Stomach (tissue), 4 donors: ENCODE measurements at regions not wholly inside any gene's neighbourhood (a gene's known extent, or its start where the extent isn't known, plus 50 kb on each side); places are given as distances from the start of the nearest gene placed in this dataset.

Source experiments
- POLR2A ChIP-seq, 4 donors: fragments of 450-650 bp; IDR thresholded peaks; one replicate each; pipeline ENCODE4 v1.6.1; 2016; ENCODE audit warnings: antibody characterized with exemption in 4 of 4, control low read depth in 2 of 4, mild to moderate bottlenecking in 1 of 4, moderate library complexity in 1 of 4
- TF ChIP-seq, protein P1 (sequence below), 7 experiments: fragments of 450-650 bp in 4 of 7; fragments of 200-600 bp in 3 of 7; sonication (generic) in 3 of 7; IDR thresholded peaks; one replicate each; pipeline ENCODE4 v1.5.1; 2016 to 2019; ENCODE audit warnings: antibody characterized with exemption in 7 of 7, control low read depth in 2 of 7, mild to moderate bottlenecking in 1 of 7

DNA sequence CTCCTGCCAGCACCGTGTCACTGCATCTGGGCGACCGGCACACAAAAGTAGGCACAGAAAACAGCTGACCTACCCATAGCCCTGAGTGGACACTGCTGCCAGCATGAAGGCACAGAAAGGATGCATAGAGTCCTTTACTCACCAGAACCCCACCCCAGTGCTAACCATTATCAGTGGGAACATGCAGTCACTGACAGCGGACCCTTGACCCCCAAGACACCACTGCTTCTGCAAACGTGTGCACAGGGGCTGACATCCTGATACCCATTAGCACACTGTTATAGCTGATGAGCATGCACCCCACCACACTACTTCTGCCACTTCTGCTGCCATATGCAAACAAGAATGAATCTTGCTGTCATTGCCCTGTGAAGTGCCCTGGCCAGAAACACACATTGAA, 953.0 kb upstream of the NCAM2 start:
- TF ChIP-seq, protein P1, sequence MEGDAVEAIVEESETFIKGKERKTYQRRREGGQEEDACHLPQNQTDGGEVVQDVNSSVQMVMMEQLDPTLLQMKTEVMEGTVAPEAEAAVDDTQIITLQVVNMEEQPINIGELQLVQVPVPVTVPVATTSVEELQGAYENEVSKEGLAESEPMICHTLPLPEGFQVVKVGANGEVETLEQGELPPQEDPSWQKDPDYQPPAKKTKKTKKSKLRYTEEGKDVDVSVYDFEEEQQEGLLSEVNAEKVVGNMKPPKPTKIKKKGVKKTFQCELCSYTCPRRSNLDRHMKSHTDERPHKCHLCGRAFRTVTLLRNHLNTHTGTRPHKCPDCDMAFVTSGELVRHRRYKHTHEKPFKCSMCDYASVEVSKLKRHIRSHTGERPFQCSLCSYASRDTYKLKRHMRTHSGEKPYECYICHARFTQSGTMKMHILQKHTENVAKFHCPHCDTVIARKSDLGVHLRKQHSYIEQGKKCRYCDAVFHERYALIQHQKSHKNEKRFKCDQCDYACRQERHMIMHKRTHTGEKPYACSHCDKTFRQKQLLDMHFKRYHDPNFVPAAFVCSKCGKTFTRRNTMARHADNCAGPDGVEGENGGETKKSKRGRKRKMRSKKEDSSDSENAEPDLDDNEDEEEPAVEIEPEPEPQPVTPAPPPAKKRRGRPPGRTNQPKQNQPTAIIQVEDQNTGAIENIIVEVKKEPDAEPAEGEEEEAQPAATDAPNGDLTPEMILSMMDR (IDR thresholded peaks at IDR 0.05): no peak
- no peak for TF ChIP-seq POLR2A (IDR thresholded peaks at IDR 0.05)
